Lung microvascular endothelial cell (primary cell): ENCODE measurements at regions not wholly inside any gene's neighbourhood (a gene's known extent, or its start where the extent isn't known, plus 50 kb on each side); places are given as distances from the start of the nearest gene placed in this dataset.
"Not testable (repeated sequence)": the region's sequence is repeated elsewhere in the genome, so short reads cannot be mapped to it uniquely, and the experiment has no call there.

ENCODE experiments used
- DNase-seq, 2 donors: peaks; one replicate each; pipeline versions ENCODE4 v3.0.0 to v3.0.0-alpha.2; 2010; ENCODE audit warnings: low read depth in 2 of 2

DNA sequence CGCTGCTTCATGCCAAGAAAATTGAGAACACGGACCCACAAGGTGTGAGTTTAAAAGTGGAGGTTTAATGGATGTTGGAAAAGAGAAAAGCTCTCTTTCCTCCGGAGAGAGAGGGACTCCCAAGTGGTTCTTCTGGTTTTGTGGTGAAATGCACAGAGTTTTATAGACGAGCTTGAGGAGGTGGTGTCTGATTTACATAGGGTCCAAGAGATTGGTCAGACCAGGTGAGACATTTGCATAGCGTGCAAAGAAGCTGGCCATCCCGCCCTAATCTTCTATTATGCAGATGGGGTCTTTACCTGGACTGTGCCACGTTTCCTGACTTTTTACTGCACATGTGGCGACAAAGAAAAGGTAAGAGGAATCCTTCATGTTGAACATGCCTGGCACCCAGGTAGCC is 236.4 kb upstream of the PCDH9 start:
- DNase-seq = no peak

DNA sequence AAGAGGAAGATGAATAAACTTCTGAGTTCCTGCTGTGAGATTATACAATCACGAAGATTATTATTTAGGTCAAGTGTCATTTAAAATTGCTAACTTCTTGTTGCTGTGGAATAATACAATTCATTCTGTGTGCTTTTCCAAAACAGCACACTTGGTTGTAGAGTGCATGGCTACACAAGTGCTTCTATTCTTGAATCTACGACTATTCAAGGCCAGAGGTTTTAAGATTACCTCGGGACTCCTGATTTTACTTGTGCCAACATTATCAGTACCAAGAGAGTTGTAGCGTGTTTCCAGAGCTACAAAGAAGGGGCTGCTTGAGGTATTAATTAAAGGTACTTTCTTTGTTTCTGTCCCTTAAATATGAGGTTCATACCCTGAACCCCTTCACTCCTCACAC is 234.0 kb upstream of the PCDH9 start:
- DNase-seq = no peak

DNA sequence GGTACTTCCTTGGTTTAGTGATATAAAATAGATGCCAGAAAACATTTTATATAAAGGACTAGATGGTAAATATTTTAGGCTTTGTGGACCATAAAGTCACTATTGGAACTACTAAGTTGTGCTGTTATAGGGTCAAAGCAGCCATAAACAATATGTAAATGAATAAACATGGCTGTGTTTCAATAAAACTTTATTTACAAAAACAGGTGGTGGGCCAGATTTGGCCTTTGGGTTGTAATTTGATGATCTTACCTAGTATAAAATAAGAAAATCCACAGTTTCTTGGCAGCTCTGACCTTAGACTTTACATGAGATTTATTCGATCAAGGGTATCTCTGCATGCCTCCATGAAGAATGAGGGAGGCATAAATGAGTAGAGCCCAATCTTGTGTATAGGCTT is 232.0 kb upstream of the PCDH9 start:
- DNase-seq = no peak

DNA sequence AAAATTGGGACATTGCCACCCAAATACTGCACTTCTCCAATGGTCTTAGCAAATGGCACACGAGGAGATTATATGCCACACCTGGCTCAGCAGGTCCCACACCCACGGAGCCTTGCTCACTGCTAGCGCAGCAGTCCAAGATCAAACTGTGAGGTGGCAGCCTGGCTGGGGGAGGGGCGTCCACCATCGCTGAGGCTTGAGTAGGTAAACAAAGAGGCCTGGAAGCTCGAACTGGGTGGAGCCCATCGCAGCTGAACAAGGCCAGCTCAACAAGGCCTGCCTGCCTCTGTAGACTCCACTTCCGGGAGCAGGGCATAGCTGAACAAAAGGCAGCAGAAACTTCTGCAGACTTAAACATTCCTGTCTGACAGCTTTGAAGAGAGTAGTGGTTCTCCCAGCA is 222.4 kb upstream of the PCDH9 start:
- DNase-seq = not testable (repeated sequence)

DNA sequence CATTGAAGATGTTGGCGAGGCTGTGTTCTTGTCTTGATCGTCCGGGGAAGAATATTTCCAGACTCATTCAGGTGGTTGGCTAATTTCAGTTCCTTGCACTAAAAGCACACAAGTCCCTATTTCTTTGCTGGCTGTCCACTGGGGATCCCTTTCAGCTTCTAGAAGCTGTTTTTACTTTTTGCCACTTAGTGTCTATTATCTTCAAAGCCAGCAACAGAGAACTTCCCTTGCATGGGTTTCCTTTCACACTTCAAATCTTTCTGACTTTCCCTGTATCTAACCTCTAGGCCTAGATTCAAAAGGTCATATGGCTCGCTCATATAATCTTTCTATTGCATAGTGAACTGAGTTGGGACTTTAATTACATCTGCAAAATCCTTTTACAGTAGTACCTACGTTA is 215.3 kb upstream of the PCDH9 start:
- DNase-seq = no peak

DNA sequence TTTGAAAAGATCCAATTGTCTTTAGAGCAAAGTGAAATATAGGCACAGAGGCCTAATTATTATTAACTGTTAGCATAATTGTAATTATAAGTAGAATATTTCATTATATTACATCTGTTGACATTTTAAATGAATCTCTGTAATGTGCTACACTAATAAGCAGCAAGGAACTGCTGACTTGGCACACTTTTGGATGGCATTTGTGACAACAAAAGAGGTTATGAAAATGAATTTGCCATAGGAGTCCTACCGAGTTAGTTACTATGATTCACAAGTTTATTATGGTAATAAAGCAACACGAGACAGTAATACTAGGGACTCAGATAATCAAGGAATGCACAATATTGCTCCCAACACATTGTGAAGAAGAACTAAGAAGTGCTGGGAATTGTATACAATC is 213.8 kb upstream of the PCDH9 start:
- DNase-seq = no peak

DNA sequence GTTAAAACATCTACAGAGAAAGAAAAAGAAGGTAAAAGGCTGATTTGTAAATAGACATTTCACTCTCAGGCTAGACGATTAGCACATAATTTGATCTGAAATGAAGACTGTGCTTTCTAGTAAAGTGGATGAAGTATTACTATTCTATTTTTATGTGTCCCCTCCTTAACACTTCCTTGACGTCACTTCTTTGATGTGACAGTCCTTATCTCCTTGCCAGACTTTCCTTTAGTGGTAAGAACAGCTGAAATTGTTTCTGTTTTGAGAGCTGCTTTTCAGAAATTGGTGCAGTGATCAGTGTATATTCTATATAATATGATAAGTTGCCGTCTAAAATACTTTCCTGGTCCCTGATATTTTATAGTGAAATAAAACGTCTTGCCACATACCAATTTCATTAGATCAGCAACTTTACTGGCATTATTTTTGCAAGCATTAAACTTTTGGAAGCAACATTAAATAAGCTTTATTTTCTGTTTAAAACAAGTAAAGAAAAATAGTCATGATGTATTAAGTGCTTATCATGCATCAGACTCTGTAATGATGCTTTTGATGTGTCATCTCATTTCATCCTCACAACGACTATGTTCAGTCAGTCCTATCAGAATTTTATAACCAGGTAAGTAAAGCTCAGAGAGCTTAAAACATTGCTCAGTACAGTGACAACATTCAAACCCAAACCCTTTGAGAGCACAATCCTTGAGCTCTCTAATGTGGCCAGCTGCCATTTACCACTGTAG is 210.3 kb upstream of the PCDH9 start:
- DNase-seq = no peak

DNA sequence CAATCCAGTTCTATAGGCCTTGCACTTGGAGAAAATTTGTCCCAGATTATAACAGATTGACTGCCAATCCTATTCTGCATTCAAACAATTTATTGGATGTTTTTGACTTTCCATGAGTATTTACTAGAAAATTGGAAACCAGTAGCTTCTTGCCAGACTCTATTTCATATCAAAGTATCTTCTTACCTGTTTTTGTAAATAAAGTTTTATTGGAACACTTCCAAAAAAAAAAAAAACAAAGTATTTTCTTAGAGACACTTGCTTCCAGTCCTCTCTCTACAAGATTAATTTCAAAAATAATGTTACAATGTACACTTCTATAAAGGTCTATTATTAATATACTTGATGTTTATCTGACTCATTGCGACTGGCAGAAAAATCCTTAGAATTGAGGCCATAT is 209.2 kb upstream of the PCDH9 start:
- DNase-seq = no peak

DNA sequence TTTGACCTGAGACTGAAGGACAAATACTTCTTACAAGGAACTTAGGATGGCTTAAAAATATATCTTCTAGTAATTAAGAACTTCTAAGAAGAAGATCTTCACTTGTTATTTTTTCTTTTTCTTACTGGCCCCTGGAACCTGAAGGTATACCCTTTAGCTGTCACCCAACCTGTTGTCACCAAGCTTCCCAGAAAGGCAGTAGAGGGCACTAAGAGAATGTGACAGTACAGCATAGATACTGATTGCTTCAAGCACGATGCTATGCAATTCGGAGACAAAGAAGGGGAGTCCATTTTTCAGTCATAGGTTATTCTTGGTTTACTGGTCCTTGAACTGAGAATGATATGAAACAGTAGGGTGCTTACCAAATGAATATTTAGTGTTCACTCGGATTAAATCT is 208.3 kb upstream of the PCDH9 start:
- no peak for DNase-seq

DNA sequence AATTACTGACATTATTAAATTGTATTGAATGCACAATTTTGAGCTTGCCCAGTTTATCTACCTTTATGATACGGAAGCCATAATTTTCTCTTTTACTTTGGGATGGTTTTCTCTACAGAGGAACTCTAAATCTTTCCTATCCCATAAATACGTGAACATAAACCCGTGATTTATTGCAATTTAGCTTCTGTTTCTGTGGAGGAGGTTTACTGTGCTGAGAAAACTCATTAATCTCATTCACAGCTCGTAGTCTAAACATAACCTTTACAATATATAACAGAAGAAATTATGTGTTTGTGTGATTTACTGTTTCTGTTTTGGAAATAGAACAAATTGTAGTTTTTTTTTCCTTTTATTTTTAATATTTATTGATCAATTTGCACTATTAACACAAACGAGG is 207.1 kb upstream of the PCDH9 start:
- no peak for DNase-seq

DNA sequence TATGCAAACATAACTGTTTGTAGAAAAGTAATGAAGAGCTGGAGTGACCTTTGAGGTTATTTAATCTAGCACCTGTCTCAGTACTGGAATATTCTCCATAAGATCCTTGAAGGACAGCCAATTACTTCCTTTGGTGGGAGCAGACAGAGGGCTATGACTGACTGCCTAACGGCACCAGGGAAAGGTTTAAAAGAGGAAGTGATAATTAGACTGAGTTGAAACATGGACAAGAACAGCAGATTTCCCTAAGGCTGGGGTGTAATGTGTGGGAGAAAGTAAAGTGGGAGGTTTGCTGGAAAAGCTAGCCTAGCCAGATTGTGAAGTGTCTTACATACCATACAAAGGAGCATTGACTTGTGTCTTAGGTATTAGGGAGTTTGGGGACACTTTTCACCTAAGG is 191.3 kb upstream of the PCDH9 start:
- DNase-seq = no peak

DNA sequence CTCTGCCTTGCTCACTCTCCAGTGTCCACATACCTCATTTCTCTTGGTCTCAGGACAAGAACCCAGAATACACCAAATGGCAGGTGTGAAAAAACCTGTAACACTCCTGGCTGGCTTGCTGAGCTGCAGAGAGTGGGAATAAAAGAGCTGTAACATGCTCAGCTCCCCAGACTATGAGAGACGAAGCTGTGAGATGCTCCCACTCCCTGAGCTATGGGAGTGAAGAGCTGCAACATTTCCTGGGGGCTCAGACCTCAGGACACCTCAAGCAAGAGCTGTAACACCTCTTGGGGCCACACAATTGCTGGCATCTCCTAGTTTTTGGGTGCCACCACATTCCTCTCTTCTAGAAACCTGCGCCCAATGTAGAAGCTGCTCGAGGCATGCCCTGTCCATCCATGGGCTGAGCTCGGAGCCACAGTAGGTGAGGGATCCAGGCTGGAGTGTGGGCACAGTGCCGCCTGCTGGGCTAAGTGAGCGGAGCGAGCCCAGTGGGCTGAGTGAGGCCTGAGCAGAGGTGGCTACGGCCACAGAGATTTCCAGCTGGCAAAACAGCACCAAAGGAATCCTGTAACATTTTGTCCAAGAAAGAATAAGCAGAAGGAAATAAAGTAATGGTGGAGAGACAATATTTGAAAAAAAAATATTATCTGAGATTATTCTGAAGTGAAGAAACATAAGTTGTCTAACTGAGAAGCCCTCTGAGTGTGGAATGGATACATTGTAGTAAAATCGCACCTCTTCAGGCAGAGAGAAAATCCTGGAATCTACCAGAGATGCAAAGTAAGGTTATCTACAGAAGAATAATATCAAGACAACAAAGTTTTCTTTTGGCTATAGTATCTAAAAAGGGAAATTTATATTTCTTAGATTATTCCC is 186.2 kb upstream of the PCDH9 start:
- peak in 1 of 2 donors; percentile 0 for DNase-seq

DNA sequence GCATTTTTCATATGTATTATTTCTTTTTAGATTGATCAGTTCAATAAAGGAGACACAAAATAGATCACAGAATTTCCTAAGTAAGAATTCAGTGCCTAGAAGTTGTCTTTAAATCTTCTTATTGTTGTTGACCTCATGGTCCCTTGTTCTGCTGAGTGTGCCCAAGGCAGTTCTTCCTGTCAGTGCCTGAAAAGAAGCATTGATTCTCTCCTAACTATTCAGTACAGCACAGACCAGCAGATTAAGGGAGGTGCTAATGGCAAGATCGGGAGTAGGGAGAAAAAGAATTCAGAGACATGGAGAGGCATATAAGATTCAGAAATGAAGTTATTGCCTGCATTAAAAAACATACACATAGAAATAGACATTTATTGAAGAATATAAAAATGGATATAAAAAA is 180.5 kb upstream of the PCDH9 start:
- no peak for DNase-seq

DNA sequence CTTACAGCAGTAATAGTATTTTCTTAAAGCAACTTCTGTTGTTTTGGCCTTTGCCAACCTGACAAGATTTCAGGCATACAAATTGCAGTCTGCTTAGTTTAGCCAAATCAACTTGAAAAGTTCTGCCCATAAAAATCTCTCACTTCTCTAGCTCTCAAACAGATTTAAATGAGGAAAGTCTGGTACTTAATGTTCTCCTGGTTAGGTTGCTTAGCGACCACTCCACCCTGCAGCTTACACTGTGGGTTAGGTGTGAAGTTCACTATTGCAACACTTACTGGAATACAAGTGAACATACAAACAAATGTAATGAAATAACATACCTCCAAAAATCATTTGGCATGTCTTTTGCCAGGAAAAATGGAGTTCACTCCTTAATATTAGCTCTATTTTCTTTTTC is 178.7 kb upstream of the PCDH9 start:
- no peak for DNase-seq

DNA sequence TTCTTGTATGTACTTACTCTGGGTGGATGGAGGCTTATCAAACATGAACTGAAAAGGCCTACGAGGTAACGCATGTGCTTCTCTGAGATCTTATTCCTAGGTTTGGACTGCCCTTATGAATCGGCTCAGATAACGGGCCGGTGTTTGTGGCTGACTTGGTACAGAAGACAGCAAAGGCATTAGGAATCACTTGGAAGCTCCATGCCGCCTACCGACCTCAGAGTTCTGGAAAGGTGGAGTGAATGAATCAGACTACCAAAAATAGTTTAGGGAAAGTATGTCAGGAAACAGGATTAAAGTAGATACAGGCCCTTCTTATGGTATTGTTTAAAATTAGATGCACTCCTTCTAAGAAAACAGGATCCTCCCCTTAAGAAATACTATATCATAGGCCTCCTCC is 172.4 kb upstream of the PCDH9 start:
- no peak for DNase-seq

DNA sequence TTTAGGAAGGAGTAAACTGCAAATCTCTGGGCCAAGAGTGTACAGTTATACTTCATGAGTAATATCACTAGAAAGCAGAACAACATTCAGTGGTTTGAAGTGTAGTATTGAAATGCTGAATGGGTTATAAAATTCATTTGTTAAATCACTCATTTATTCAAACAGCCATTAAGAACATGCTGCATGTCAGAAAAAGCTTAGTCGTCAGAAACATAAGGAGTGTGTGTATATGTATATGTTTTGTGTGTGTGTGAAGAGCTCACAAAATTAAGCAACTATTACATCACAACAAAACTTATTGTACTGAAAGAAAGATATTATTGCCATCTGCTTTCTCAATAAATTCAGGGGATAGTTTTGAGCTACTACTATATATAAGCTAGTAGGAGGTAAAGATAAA is 165.4 kb upstream of the PCDH9 start:
- no peak for DNase-seq

DNA sequence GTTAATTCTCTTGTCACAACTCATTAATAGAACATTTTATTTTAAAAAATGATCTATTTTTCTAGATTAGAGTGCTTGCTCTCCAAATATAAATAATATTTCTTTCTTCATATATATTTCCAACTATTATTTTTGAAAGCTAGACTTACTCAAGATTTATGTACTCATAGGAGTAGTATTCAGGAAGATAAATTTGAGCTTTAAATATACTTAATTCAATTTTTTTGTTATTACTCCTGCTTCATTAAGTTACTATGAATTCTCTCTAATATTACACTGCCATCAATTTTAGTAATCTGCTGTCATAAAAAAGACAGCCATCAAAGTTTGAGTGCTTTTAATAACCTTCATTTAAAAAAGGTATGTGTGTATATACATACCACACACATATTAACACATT is 161.9 kb upstream of the PCDH9 start:
- DNase-seq = no peak

DNA sequence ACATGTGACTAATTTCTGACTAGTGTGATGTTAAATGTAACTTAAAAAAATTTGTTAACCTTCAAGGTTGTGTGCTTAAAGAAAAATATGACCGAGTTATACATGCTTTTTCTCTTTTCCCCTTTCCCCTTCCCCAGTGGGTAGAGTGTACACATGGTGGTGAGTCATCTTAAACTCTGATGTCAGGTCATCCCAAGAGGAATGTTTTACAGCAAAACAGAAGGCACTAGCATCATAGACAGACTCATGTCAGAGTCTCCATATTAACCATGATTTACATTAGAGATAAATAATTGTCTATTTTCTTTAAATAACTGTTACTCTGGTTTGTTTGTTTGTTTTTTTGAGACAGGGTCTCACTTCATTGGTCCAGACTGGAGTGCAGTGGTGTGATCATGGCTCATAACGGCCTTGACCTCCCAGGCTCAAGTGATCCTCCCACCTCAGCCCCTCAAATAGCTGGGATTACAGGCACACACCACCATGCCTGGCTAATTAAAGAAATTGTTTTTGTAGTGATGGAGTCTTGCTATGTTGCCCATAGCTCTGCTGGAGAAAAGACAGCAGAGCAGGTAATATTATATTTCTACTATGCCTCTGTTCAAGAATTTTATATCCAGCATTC is 160.4 kb upstream of the PCDH9 start:
- DNase-seq = no peak

DNA sequence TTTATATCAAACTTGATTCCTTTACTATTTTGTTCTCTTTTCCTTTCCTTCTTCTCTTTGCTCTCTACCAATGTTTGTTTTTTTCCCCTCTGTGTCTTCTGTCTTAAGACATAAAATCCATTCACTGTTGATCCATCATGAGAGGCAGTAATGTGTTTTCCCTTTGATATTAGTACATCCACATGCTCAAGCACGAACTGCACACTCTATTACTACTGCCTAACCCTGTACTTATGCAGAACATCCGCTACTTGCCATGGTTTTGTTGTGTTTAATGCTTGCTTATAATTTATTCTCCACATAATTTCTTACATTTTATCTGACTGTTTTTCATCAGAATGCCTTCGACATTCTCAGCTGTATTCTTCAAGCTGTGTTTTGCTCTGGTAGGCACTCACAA is 159.0 kb upstream of the PCDH9 start:
- no peak for DNase-seq

DNA sequence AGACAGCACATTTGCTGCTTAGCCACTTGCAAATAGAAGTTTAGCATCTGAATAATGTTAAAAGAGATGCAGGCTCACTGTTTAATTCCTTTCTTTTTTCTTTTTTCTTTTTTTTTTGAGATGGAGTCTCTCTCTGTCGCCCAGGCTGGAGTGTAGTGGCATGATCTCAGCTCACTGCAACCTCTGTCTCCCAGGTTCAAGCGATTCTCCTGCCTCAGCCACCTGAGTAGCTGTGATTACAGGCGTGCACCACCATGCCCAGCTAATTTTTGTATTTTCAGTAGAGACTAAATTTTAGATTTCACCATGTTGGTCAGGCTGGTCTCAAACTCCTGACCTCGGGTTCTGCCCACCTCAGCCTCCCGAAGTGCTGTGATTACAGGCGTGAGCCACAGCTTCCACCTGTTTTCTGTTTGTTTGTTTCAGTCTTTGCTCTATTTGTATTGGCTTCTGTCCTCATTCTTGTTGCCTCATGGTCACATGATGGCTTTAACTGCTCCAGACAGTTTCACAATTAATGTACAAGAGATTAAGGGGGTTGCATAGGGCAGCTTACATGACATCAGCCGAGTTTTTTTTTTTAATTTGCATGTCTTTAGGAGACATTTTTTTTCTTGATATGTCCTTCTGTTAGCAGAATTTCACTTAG is 153.1 kb upstream of the PCDH9 start:
- DNase-seq = not testable (repeated sequence)

DNA sequence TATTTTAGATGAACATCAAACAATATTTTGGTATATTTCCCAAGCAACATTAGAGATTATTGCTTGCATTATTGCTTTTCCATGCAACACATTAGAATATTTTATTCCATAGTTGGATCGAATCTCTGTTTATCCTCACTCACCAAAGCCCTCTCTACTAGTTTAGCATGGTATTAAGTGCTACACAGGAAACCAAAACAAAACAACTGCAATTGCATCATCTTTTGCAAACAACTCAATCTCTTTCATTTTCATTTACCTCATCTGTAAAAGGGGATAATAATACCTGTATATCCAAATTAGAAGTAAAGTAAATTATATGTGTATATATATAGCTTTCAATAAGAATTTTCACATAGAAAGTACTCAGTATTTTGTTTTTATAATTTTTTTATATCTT is 147.8 kb upstream of the PCDH9 start:
- DNase-seq = no peak

DNA sequence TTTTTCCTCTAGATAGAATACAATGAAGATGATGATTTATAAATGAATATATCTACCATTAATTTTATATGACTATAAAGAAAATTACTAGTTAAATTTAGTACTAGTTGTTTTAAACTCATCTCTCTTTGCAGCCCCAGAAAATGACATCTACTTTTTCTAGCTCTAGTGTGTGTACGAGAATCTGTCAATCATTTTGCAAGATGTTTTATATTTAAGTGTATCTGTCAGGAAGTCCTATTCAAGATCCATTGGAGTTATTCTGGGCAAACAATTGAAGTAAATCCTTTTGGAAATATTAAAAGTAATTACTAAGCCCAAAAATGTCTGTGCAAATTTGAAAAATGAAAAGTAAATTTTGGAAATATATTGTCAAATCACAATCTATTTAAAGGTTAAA is 144.3 kb upstream of the PCDH9 start:
- no peak for DNase-seq
